ENCODE measurements at regions not wholly inside any gene's neighbourhood (a gene's known extent, or its start where the extent isn't known, plus 50 kb on each side); places are given as distances from the start of the nearest gene placed in this dataset.
"Not testable (repeated sequence)": the region's sequence is repeated elsewhere in the genome, so short reads cannot be mapped to it uniquely, and the experiment has no call there.

DNA sequence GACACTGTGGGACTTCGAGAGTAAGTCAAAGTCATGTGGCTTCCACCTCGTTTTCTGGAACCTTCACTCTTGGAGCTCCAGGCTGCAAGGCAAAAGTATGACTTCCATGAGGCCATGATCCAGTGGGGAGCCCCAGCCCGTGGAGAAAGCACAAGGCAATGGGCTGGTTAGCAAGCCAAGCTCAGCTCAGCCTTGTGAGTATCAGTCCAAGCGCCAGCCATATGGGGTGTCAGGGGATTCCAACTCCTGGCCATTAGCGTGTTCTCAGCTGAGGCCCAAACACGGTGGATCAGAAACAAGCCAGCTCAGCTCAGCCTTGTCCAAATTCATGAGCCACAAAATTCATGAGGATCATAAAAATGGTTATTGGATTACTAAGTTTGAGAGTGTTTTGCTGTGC is 261.0 kb downstream of the RHOU start:
- DNase-seq: no peak

GRCh38 chr1:228997721-228998144 is 262.5 kb downstream of the RHOU start:
- DNase-seq: no peak

DNA sequence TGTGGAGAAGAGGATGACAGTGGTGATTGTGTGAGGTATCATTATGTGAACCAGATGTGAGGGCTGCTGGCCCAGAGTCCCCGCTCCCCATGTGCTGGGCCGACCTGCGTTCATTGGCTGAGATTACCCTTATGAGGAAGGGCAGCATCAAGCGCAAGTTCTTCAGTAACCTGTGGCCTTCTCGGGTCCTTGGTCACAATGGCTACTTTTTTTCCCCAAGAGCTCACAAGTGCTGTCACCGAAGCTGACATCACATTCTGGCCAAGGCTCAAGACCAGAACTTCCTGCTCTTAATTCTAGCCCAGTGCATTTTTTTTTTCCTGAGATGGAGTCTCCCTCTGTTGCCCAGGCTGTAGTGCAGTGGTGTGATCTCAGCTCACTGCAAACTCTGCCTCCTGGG is 262.9 kb downstream of the RHOU start:
- no peak for DNase-seq

GRCh38 chr1:228999446-229000170 is 264.3 kb downstream of the RHOU start:
- no peak for DNase-seq

- no peak for DNase-seq
Measured at GRCh38 chr1:229000187-229000586, 264.9 kb downstream of the RHOU start.

- no peak for DNase-seq
Measured at GRCh38 chr1:229001467-229002011, 266.3 kb downstream of the RHOU start.

DNA sequence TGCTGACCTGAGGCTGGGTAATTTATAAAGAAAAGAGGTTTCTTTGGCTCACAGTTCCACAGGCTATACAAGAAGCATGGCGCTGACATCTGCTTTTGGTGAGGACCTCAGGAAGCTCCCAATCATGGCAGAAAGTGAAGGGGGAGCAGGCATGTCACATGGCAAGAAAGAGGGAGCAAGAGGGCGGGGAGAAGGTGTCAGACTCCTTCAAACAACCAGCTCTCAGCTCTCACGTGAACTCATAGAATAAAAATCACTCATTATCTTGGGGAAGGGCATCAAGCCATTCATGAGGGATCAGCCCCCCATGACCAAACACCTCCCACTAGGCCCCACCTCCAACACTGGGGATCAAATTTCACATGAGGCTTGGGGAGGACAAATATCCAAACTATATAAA is 266.8 kb downstream of the RHOU start:
- DNase-seq: no peak

DNA sequence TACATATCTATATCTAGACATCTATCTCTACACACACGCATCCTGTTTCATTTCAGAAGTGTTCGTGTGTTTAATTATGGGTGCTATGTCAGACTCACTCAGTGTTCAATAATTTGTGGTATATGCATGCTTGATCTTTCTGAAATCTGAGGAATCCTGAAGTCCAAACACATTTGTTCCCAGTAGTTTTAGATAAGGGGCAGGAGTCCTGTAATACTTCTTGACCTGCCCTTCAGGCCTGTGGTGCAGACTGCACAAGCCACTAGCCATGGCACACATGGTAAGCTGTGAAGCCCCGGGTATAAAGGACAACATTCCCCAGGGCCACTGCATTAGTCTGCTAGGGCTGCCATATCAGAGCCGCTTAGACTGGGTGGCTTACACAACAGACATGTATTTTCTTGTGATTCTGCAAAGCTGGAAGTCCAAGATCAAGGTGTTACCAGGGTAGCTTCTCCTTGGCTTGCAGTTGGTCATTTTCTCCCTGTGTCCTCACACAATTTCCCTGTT is 267.2 kb downstream of the RHOU start:
- no peak for DNase-seq

GRCh38 chr1:229003233-229004031 is 267.5 kb upstream of the RAB4A start:
- DNase-seq: no peak

DNA sequence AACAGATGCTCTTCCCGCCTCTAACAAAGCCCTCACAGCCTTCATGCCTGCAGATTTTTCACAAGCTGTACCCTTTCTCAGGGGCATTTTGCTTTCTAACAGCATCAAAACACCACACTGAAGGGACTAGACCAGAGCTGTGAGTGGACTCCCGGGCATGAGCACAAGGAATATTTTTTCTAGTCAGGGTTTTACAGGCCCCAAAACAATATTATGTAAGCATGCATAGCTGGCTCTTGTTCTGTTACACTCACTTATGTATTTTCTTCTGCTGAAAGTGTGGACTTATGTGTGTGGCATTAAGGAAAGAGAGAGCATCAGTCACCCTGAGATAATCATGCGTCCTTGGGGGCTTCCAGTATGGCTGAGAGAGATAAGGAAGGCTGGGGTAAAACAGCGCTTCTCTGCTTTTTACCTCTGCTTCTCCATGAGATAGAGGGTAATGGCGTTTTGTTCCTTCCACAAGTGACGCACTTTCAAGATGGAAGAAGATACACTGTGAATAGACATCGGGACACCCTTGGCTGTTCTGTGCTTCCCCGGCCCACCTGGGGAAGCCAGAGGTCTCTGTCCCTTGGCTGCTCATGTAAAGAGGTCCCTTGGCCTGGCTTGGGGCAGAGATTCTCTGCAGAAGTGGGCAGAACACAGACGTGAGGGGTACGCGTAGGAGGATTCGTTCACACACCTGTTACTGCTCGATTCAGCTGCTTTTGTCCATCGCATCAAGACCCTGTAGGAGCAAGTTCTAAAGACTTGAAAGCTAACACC is 266.7 kb upstream of the RAB4A start:
- DNase-seq: no peak

- no peak for DNase-seq
Measured at GRCh38 chr1:229005097-229005496, 265.8 kb upstream of the RAB4A start.

GRCh38 chr1:229005556-229005955 is 265.4 kb upstream of the RAB4A start:
- DNase-seq: no peak

DNA sequence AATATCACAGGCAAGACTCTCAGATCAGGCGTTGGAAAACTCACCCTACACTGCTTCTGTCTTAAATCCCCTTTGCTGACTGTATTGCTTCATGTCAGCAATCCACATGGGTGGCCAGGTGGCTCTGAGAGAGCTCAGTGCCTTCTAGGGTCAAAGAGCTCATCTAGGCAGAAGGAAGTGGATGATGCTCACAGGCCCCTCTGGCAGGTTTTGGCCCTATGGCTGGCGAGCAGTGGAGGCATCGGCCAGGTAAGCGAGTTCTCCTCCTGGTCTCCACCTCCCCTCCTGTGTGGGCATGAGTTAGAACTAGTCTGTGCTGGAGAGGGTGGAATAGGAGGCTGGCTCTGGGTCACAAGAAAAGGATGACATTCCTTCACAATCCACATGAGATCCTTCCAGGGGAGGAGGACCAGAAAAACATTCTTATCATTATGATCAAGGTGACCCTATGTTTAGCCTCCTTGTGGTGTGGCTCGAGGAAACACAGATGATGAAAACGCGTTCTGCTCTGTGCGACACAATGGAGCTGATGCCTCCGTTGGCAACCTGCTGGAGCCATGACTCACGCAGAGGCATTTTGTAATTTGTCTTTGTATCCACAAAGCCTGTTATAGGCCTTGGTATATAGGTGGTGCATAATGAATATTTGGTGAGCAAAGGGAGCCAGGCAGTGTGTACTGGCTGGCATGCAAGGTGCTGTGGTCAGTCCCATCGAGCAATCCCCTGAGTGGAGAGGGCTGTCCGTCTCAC is 264.6 kb upstream of the RAB4A start:
- no peak for DNase-seq

DNA sequence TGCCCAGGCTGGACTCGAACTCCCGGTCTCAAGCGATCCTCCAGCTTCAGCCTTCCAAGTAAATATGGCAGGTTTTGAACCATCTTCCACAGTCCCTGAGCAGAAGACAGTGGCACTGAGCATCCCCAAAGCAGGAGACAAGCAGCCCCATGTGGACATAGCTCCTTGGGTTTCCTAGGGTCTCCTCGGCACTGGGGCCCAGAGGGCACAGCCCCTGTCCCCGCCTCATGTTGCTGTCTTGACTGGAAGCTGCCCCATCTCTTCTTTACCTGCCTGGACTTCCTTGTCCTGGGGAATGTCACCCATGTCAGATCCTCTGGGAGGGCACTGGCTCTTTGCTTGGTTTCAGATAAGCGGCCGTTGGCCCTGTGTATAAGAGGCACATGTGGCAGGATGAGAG is 263.7 kb upstream of the RAB4A start:
- no peak for DNase-seq

- DNase-seq: no peak
Measured at GRCh38 chr1:229007701-229008100, 263.2 kb upstream of the RAB4A start.

- DNase-seq: not testable (repeated sequence)
Measured at GRCh38 chr1:229008347-229008746, 262.6 kb upstream of the RAB4A start.

- DNase-seq: no peak
Measured at GRCh38 chr1:229011022-229011421, 259.9 kb upstream of the RAB4A start.

DNA sequence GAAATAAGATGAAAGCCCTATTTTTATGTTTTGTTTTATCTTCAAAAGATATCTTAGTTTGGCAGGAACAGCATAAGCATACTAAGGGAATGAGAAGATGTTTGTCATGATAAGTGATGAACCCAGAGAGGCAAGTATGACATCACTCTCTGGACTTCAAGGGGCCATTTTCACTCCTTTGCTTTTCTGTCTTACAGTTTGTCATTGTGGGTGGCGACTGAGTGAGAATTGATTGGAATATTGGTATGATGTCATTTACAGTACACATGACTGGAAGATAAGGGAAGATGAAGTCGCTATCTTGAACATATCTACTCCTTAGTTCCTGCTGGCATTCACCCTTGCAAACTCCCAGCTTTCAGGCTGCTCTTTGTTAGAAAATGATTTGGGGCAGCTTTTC is 258.1 kb upstream of the RAB4A start:
- DNase-seq: no peak

DNA sequence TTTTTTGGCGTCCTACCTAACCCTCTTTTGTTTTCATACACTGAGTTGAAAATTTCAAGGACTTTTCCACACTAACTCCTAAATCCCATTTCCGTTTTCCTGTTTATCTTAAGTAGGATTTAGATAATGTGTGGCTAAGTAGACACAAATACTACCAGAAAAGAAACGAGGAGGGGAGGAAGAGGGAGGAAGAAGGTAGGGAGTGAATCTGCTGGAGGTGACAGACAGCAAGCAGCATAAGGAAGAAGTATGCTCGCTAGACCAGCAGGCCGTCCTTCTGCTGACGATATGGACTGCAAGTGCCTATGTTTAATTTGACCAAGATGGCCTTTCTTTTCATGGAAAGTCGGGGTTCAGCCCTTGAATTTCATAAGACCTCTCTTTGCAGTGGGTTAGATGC is 256.9 kb upstream of the RAB4A start:
- DNase-seq: no peak

- DNase-seq: no peak
Measured at GRCh38 chr1:229015806-229016205, 255.1 kb upstream of the RAB4A start.

- no peak for DNase-seq
Measured at GRCh38 chr1:229017091-229017490, 253.8 kb upstream of the RAB4A start.

GRCh38 chr1:229018674-229019295 is 252.1 kb upstream of the RAB4A start:
- no peak for DNase-seq
